ENCODE measurements at regions not wholly inside any gene's neighbourhood (a gene's known extent, or its start where the extent isn't known, plus 50 kb on each side); places are given as distances from the start of the nearest gene placed in this dataset.

DNA sequence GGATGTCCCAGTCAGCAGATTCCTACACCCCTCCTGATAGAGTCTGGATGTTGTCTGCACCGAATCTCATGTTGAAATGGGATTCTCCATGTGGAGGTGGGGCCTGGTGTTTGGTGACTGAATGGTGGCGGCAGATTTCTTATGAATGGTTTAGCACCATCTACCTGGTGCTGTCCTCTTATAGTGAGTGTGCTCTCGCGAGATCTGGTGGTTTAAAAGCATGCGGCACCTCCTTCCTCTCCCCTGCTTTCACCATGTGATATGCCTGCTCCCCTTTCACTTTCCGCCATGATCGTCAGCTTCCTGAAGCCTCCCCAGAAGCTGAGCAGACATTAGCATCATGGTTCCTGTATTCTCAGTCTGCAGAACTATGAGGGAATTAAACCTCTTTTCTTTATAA is 135.2 kb upstream of the SLC6A11 start:
- no peaks in the 10 kb centered on the region for H3K9me3 ChIP-seq
- WGBS (ENCODE audit: missing lambda C conversion rate) = 56% methylated on average over 7 of the region's 7 CpGs
- no peak for DNase-seq (ENCODE audit: low read depth in 1 of 2, low spot score in 1 of 2)
- TF ChIP-seq CBX8 (IDR thresholded peaks at IDR 0.05) = no peak
- TF ChIP-seq, protein P1, sequence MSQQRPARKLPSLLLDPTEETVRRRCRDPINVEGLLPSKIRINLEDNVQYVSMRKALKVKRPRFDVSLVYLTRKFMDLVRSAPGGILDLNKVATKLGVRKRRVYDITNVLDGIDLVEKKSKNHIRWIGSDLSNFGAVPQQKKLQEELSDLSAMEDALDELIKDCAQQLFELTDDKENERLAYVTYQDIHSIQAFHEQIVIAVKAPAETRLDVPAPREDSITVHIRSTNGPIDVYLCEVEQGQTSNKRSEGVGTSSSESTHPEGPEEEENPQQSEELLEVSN (IDR thresholded peaks at IDR 0.05; ENCODE audit: borderline replicate concordance, low read depth) = no peak
- TF ChIP-seq ZC3H11A (IDR thresholded peaks at IDR 0.05) = no peak
- no peak for TF ChIP-seq GATA3 (IDR thresholded peaks at IDR 0.05; ENCODE audit: borderline replicate concordance)
- TF ChIP-seq RARB (CRISPR knock-in tag; IDR thresholded peaks at IDR 0.05) = no peak
- TF ChIP-seq TP53 (CRISPR knock-in tag; IDR thresholded peaks at IDR 0.05) = no peak
- TF ChIP-seq, protein P2, sequence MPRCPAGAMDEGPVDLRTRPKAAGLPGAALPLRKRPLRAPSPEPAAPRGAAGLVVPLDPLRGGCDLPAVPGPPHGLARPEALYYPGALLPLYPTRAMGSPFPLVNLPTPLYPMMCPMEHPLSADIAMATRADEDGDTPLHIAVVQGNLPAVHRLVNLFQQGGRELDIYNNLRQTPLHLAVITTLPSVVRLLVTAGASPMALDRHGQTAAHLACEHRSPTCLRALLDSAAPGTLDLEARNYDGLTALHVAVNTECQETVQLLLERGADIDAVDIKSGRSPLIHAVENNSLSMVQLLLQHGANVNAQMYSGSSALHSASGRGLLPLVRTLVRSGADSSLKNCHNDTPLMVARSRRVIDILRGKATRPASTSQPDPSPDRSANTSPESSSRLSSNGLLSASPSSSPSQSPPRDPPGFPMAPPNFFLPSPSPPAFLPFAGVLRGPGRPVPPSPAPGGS (IDR thresholded peaks at IDR 0.05) = no peak
- no peak for TF ChIP-seq BHLHE40 (IDR thresholded peaks at IDR 0.05; ENCODE audit: low read depth, low read length)
- ChIA-PET CTCF (no interaction called here), POLR2A (no interaction called here)
- no peaks in the 10 kb centered on the region for H3K4me1 ChIP-seq
- no peak for FAIRE-seq
- ATAC-seq = no peak
- no peak overlapping the region for H3K4me2 ChIP-seq
- H3K4me3 ChIP-seq = no peak overlapping the region
- H3K27ac ChIP-seq = no peak overlapping the region

DNA sequence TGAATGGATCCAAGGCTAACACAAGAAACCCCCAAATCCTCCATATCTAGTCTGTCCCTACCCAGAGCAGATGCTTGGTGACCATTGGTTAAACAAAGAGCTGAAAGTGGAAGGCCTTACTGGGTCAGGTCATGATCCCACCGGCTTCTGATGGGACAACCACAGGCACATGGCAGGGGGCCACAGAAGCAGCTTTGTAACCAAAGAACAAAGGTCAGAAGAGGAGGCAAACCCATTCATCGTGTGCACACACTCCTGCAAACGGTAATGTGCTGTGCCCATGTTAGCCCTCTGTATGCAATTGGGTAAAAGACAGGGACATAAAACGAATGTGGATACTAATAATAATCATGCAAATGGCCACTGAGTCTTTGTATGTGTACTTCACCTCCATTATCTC is 133.3 kb upstream of the SLC6A11 start:
- no peak for DNase-seq (ENCODE audit: low read depth in 1 of 2, low spot score in 1 of 2)
- Histone ChIP-seq H3K27ac (no peak overlapping the region), H3K4me1 (no peaks in the 10 kb centered on the region), H3K9me3 (no peaks in the 10 kb centered on the region), H3K4me2 (no peak overlapping the region), H3K4me3 (no peak overlapping the region)
- CTCF ChIA-PET = interaction anchor here (0.7 kb wide), 1 partner anchor 17 kb away, joined by 3 read pairs; no protein-coding TSS in a partner anchor
- POLR2A ChIA-PET = no interaction called here
- no peak for ATAC-seq
- TF ChIP-seq RCOR1 (IDR thresholded peaks at IDR 0.05; ENCODE audit: low read depth, low read length) (no peak), FOXS1 (CRISPR knock-in tag; IDR thresholded peaks at IDR 0.05) (no peak), NPAS2 (CRISPR knock-in tag; IDR thresholded peaks at IDR 0.05; ENCODE audit: borderline replicate concordance) (no peak), SMC3 (IDR thresholded peaks at IDR 0.05) (no peak), POLR2A (IDR thresholded peaks at IDR 0.05; ENCODE audit: low read length) (no peak), PHF8 (IDR thresholded peaks at IDR 0.05; ENCODE audit: borderline replicate concordance, low read depth) (no peak), CBX8 (IDR thresholded peaks at IDR 0.05) (no peak), CBX2 (IDR thresholded peaks at IDR 0.05; ENCODE audit: borderline replicate concordance, low read depth) (no peak), HOXB13 (CRISPR knock-in tag; IDR thresholded peaks at IDR 0.05; ENCODE audit: low read depth) (no peak), FOSL2 (IDR thresholded peaks at IDR 0.05) (no peak), FOSL2 (CRISPR knock-in tag; IDR thresholded peaks at IDR 0.05) (no peak), SREBF2 (IDR thresholded peaks at IDR 0.05) (no peak), MAFK (IDR thresholded peaks at IDR 0.05; ENCODE audit: partially characterized antibody) (no peak), HOXA7 (CRISPR knock-in tag; IDR thresholded peaks at IDR 0.05) (no peak), GATA3 (IDR thresholded peaks at IDR 0.05; ENCODE audit: borderline replicate concordance) (no peak), POLR2AphosphoS2 (conservative IDR thresholded peaks at IDR 0.05; ENCODE audit: low read length) (no peak), EP300 (IDR thresholded peaks at IDR 0.05) (no peak)
- TF ChIP-seq, protein P3, sequence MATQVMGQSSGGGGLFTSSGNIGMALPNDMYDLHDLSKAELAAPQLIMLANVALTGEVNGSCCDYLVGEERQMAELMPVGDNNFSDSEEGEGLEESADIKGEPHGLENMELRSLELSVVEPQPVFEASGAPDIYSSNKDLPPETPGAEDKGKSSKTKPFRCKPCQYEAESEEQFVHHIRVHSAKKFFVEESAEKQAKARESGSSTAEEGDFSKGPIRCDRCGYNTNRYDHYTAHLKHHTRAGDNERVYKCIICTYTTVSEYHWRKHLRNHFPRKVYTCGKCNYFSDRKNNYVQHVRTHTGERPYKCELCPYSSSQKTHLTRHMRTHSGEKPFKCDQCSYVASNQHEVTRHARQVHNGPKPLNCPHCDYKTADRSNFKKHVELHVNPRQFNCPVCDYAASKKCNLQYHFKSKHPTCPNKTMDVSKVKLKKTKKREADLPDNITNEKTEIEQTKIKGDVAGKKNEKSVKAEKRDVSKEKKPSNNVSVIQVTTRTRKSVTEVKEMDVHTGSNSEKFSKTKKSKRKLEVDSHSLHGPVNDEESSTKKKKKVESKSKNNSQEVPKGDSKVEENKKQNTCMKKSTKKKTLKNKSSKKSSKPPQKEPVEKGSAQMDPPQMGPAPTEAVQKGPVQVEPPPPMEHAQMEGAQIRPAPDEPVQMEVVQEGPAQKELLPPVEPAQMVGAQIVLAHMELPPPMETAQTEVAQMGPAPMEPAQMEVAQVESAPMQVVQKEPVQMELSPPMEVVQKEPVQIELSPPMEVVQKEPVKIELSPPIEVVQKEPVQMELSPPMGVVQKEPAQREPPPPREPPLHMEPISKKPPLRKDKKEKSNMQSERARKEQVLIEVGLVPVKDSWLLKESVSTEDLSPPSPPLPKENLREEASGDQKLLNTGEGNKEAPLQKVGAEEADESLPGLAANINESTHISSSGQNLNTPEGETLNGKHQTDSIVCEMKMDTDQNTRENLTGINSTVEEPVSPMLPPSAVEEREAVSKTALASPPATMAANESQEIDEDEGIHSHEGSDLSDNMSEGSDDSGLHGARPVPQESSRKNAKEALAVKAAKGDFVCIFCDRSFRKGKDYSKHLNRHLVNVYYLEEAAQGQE (IDR thresholded peaks at IDR 0.05) = no peak
- WGBS (ENCODE audit: missing lambda C conversion rate) = 10% methylated on average over 4 of the region's 4 CpGs
- no peak for FAIRE-seq
